T-helper 9 cell (primary cell): ENCODE measurements at regions not wholly inside any gene's neighbourhood (a gene's known extent, or its start where the extent isn't known, plus 50 kb on each side); places are given as distances from the start of the nearest gene placed in this dataset.

ENCODE experiments used
- DNase-seq: peaks from one replicate; pipeline ENCODE4 v3.0.0-alpha.2; 2020

DNA sequence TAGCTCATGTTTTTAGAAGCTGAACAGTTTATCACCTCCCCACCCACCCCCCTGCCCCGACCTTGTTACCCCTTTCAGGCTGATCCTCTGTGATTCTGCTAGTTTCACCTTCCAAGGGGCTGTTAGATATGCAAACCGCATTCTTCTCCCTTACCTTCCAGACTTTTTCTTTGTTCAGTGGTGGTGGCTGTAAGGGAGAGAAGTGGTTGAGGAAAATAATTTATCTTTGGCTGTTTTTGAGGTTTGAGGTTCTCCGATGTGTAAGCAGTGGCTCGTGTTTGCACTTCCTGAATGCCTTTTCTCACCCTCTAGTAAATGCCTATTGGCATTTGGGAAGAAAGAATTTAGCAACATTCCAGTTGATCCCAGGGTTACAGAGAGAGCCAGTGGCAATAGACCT, 69.4 kb upstream of the KCNG1 start:
- no peak for DNase-seq

DNA sequence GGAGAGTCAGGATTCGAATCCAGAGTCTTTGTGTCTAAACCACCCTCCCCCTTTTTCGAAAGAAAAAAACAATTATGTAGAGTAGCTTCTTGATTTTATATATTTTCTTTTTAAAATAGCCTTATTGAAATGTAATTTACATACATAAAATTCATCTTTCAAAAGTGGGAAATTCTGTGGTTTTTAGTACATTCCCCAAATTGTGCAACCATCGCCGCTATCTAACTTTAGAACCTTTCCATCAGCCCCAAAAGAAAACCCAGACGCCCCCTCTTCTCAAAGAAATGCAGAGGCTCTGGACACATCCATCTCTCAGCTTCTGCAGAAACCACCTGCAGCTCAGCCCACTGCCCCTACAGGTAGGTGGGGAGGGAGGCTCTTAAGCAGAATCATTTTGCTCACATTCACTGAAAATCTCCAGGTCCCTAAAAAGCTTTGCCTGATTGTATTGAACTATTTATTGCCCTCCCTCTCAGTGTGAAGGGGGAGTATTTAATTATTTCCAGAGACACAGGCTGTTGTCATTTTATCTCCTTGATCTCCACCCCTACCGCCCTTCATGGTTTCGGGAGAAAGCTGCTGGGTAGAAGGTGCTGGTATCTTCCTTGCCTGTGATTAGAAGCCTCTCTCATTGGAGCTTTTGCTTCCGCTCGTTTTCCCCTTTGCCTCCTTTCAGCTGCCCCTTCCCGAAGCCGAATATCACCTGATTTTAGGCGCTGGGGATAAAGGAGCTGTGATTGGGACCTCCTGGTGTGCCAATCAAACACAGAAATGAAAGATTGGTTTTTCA, 68.7 kb upstream of the KCNG1 start:
- no peak for DNase-seq

DNA sequence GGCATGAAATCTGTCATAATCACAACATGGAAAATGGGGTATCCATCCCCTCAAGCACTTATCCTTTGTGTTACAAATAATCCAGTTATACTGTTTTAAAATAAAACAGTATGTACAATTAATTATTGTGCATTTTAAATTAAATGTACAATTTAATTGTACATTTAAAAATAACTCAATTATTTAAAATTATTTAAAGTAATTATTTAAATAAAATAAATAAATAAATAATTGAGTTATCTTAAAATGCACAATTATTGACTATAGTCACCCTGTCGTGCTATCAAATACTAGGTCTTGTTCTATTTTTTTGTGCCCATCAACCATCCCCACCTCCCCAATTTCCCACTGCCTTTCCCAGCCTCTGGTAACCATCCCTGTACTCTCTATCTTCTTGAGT, 66.9 kb upstream of the KCNG1 start:
- DNase-seq = no peak

DNA sequence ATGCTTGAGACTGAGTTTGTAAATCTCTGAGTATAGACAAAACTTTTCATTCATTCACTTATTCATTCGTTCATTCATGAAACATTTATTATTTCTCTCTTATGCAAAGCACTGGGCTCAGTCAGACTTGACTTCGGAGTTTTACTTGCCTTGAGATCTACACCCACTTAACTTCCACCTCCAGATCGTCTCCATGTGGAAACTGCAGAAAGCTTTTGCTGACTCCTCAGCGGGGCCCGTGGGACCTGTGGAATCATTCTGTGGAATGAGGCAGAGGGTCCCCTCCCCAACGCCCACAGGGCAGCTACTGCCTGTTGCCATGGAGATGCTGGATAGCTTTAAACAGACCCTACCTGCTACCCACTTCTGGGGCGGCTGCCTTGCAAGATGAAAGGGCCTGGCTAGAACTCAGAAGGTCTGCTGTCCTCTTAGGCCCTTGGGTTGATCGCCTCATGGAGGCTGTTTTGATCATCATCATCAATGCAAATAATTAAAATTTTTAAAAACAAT, 66.4 kb upstream of the KCNG1 start:
- DNase-seq = no peak

DNA sequence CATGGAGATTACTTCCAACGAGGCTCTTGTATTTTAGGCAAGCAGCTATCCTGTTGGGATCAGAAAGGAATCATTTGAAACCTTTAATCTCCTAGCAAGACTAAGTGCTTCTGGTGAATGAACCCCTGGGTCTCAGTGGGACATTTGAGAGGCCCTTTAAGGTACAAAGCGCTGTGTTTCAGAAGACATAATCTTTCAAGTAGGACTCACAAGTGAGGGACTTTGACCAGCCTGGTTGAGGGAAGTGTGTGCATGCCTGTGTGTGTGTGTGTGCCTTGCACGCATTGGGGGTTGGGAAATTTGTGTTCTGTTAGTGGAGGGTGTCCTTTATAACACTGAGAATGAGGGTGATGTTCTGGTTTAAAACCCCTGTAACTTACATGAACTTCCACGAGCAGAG, 64.4 kb upstream of the KCNG1 start:
- no peak for DNase-seq

DNA sequence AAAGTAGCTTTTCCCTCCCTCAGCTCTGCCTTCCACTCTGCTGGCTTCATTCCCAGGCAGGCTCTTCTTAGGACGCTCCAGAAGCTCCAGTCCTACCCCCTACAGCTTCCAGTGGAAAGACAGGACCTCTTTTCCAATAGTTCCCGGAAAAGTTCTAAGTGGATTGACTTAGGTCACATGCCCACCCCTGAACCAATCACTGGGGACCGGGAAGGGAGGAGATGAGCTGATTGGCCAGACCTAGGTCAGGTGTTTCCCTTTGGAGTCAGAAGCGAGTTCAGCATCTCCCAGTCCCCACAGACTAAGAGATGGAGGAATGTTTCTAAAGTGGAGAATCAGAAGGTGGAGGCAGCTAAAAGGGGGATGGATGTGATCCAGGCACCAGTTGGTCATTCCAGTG, 62.9 kb upstream of the KCNG1 start:
- DNase-seq = no peak

DNA sequence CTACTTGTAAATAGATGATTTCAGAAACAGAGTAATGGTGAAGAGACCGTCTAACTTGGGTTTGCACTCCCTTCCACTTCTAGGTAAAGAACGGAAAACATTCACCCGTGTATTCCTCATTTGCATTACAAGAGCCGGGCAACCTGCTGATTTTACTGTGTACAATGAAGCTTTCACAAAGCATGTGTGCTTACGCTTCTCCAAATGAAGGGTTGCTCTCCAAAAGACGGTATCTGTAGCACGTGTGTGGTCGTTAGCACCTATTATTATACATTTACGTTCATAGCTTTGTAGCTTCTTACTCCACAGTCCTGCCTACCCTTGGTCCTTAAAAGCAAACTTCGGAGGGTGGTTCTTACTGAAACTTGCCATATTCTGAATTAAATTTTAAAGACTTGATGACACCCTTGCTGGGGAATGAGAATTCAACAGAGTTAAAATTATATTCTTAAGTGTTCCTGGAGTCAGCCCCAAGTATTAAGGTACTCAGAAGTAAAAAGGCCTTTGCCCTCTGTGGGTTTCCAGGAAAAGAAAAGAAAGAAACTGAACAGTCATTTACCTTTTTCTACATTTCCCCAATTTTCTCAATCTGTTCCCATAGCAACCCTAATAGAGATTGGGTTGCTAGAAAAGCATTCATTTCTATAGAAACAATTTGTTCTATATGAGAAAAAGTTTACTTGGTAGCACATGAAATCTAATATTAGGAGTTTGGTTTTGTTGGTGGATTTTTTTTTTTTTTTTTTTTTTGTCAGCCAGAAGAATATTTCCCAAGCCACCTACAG, 61.9 kb upstream of the KCNG1 start:
- DNase-seq = no peak

DNA sequence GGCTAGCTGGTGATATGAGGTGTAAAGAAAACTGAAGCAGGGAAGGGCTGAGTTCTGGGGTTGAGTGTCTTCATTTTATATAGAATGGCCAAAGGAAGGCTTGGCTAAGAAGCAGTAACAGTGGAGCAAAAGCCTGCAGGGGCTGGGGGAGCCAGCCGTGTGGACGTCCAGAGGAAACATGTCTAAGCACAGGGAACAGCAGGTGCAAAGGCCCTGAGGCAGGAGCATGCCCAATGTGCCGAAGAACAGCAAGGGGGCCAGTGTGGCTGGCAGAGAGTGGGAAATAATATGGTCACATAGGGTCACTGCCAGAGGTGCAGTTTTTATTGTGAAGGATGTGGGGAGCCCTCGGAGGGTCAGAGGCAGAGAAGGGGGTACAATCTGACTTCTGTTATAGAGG, 60.5 kb upstream of the KCNG1 start:
- no peak for DNase-seq

DNA sequence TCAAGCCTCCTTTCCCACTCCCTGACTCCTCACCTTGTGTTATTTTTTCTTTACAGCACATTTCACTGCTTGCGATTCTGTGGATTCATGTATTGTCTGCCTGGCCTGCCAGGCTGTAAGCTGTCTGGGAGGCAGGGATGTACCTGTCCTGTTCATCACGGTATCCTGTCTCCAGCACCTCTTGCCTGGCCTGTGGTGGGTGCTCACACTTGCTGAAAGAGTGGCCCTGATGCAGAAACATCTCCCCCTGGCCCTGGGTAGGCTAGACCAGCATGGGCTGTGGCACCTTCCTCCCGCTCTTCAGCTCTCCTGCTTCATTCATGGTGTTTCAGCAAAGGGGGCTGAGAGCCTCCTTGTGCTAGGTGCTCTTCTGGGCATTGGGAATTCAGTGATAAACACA, 60.1 kb upstream of the KCNG1 start:
- DNase-seq = no peak

DNA sequence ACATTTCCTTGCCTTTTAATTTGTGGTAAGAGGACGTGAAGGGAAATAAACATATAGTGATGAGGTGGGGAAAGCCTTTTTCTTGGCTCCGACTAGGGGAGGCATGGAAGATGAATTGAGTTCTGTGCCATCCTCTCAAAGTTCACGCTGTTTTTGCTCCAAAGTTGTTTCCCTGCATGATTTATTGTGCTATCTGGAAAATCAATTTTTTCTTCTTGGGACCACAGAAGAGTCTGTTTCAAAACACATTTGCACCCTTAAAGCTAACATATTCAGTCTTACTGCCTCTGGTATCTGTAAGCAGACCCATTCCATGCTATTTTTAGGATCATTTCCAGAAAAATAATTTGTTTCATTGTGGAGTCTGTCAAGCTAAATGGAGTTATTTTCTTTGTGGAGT, 57.6 kb upstream of the KCNG1 start:
- no peak for DNase-seq

DNA sequence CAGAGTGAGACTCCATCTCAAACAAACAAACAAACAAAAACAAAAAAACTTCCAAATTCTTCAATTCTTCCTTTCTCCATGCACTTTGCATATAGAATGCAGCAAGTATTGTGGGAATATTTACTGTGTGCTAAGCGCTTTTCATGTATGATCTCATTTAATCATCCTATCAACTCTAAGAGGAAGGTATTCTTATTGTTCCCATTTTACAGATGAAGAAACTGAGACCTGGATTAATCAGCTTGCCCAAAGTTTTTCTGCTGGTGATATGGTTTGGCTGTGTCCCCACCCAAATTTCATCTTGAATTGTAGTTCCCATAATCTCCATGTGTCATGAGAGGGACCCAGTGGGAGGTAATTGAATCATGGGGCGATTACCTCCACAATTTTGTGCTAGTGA, 56.6 kb upstream of the KCNG1 start:
- no peak for DNase-seq

DNA sequence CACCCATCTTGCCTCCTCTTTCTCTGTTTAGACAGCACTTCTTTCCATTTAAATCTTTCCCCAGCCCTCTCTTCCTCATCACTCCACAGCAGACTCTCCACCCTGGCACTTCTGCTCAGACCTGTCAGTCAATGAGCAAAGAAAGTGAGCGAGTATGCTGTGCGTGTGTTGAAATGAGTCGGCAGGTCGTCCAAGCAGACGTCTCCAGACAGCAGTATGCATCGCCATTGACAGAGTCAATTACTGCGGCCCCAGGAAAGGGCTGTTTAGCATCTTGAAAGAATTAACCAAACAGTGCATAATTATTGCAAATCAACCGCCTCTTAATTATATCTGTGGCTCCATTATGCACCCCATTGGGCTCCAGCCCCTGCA, 54.8 kb upstream of the KCNG1 start:
- DNase-seq = no peak

DNA sequence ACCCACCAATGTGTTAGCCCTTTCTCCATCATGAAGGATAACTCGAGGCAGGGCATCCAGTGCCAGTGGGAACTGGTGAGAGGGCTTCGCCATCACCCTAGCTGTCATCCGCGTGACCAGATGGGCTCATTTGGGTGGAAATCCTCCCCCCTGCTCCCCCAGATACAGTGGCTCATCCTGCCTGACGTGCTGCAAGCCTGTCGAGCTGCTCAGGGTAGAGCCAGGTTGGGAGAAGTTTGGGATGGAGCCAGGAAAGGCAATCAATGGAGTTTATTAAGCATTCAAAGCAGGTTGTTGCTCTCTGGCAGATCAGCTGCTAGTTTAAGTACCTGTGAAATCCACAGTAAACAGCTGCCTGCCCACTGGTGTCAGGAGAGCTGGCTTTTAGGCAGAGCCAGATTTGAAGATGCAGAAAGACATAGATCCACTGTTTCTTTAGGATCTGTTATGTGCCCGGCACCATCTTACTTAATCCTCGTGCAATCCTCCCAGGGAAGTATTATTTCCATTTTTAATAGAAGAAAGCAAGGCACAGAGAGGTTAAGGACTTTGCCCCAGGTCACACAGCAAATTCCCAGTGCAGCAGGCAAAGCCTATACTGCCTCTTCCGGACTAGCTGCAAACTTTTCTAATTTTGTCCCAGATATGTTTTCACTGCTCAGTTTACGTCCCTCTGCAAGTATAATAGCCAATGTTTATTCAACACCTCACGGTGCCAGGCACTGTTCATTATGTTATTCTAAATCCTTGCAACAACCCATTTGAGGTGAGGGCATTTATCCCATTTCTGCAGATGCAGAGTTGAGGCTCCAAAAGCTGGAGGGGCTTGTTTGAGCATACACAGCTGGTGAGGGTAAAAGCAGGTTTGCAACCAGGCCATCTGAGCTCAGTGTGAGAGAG, 54.1 kb upstream of the KCNG1 start:
- DNase-seq = no peak

DNA sequence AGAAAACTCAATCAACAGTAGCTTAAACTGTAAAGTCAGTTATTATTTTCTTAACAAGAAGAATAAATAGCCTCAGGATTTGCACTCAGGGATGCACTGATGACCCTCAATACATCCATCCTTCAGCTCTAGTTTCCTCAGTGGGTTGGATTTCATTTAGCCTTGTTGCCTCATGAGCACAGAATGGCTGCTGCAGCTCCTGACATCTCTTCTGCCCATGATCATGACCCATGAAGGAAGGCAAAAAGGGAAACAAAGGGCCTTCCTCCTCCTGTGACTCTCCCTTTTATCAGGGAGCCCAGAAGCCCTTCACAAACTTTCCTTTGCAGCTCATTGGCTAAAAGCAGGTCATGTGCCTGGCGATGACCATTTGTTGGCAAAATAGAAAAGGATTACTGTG, 51.2 kb upstream of the KCNG1 start:
- no peak for DNase-seq
